OCI-LY3 (cell line): ENCODE measurements at regions not wholly inside any gene's neighbourhood (a gene's known extent, or its start where the extent isn't known, plus 50 kb on each side); places are given as distances from the start of the nearest gene placed in this dataset.

Experiments
- H2AFZ ChIP-seq: fragments of 200-600, 300-600 bp; shearing (Covaris generic); 2 replicates; pipeline ENCODE4 v1.6.0; 2014; ENCODE audit warnings: antibody characterized with exemption, low read depth, low read length
- H3K27ac ChIP-seq: fragments of 200-600, 300-600 bp; sonication (generic); 2 replicates; pipeline ENCODE4 v1.5.1; 2014; ENCODE audit warnings: mild to moderate bottlenecking, low read length, moderate library complexity, mixed read lengths
- H3K27me3 ChIP-seq: fragments of 200-600, 300-600 bp; sonication (generic); 2 replicates; pipeline ENCODE4 v1.6.1; 2014; ENCODE audit warnings: low read depth, low read length, mixed read lengths
- H3K36me3 ChIP-seq: fragments of 200-600, 300-600 bp; sonication (generic); replicated peaks from 2 replicates; pipeline ENCODE3; 2014; ENCODE audit warnings: low read depth, low read length, mixed read lengths
- H3K4me1 ChIP-seq: fragments of 300-600, 200-600 bp; sonication (generic); 2 replicates; pipeline ENCODE4 v1.6.1; 2014; ENCODE audit warnings: low read length, mixed read lengths
- H3K4me2 ChIP-seq: fragments of 200-600, 300-600 bp; sonication (generic); 2 replicates; pipeline ENCODE4 v1.6.1; 2014; ENCODE audit warnings: low read length, mixed read lengths
- H3K4me3 ChIP-seq: fragments of 300-600, 200-600 bp; sonication (generic); 2 replicates; pipeline ENCODE4 v1.5.1; 2014; ENCODE audit warnings: antibody characterized with exemption, mild to moderate bottlenecking, low read length, moderate library complexity
- H3K79me2 ChIP-seq: fragments of 300-600, 200-600 bp; shearing (Covaris generic); 2 replicates; pipeline ENCODE4 v1.6.1; 2014; ENCODE audit warnings: mild to moderate bottlenecking, low read length, mixed read lengths
- H3K9ac ChIP-seq: fragments of 300-600, 200-600 bp; shearing (Covaris generic); 2 replicates; pipeline ENCODE4 v1.6.0; 2014; ENCODE audit warnings: mild to moderate bottlenecking, low read length, moderate library complexity
- H3K9me3 ChIP-seq: fragments of 200-600, 300-600 bp; shearing (Covaris generic); 2 replicates; pipeline ENCODE4 v1.6.1; 2014; ENCODE audit warnings: low read length, mixed read lengths; ENCODE audit not compliant: insufficient read depth
- H4K20me1 ChIP-seq: fragments of 200-600, 300-600 bp; sonication (generic); 2 replicates; pipeline ENCODE4 v1.6.1; 2016; ENCODE audit warnings: low read length, mixed read lengths; ENCODE audit not compliant: insufficient read depth
- CTCF ChIP-seq: fragments of 200-600, 300-600 bp; sonication (generic); IDR thresholded peaks from 2 replicates; pipeline ENCODE4 v1.5.1; 2014; ENCODE audit warnings: antibody characterized with exemption, low read length, low read depth
- EZH2phosphoT487 ChIP-seq: fragments of 200-600 bp; shearing (Covaris generic); IDR thresholded peaks from 2 replicates; pipeline ENCODE4 v1.6.1; 2018; ENCODE audit warnings: antibody characterized with exemption, mixed run types, low read depth

- Histone ChIP-seq H3K4me1 (no peaks in the 10 kb centered on the region), H2AFZ (no peak overlapping the region), H3K27ac (no peak overlapping the region), H3K9me3 (no peaks in the 10 kb centered on the region), H3K36me3 (no peaks in the 10 kb centered on the region), H3K9ac (no peak overlapping the region), H4K20me1 (no peaks in the 10 kb centered on the region), H3K27me3 (no peaks in the 10 kb centered on the region), H3K4me2 (no peak overlapping the region), H3K4me3 (no peak overlapping the region), H3K79me2 (no peaks in the 10 kb centered on the region)
- TF ChIP-seq EZH2phosphoT487 (no peak), CTCF (no peak)
Observed at GRCh38 chr7:131241386-131241785, 86.3 kb upstream of the MKLN1 start.

- no peak overlapping the region for H3K4me2 ChIP-seq
- no peak overlapping the region for H3K27ac ChIP-seq
- H3K9ac ChIP-seq = no peak overlapping the region
- H3K79me2 ChIP-seq = no peaks in the 10 kb centered on the region
- H3K36me3 ChIP-seq = no peaks in the 10 kb centered on the region
- no peak overlapping the region for H3K4me3 ChIP-seq
- no peaks in the 10 kb centered on the region for H3K9me3 ChIP-seq
- H4K20me1 ChIP-seq = no peaks in the 10 kb centered on the region
- no peak overlapping the region for H2AFZ ChIP-seq
- no peaks in the 10 kb centered on the region for H3K4me1 ChIP-seq
- no peaks in the 10 kb centered on the region for H3K27me3 ChIP-seq
- TF ChIP-seq EZH2phosphoT487 (no peak), CTCF (no peak)
Observed at GRCh38 chr7:131242123-131242650, 85.5 kb upstream of the MKLN1 start.

GRCh38 chr7:131244259-131244852 lies 83.3 kb upstream of the MKLN1 start:
- no peaks in the 10 kb centered on the region for H4K20me1 ChIP-seq
- no peak overlapping the region for H3K27ac ChIP-seq
- H3K4me3 ChIP-seq = no peak overlapping the region
- H3K36me3 ChIP-seq = no peaks in the 10 kb centered on the region
- H3K27me3 ChIP-seq = peaks cover 6% of the 10 kb centered on the region; the same call in 1 of the 2 replicates
- no peak overlapping the region for H2AFZ ChIP-seq
- H3K79me2 ChIP-seq = no peaks in the 10 kb centered on the region
- H3K4me2 ChIP-seq = no peak overlapping the region
- H3K9ac ChIP-seq = no peak overlapping the region
- no peaks in the 10 kb centered on the region for H3K9me3 ChIP-seq
- H3K4me1 ChIP-seq = no peaks in the 10 kb centered on the region
- TF ChIP-seq CTCF = no peak
- no peak for TF ChIP-seq EZH2phosphoT487

- TF ChIP-seq CTCF (no peak), EZH2phosphoT487 (no peak)
- H3K4me3 ChIP-seq = no peak overlapping the region
- H3K36me3 ChIP-seq = no peaks in the 10 kb centered on the region
- H3K4me1 ChIP-seq = no peaks in the 10 kb centered on the region
- no peaks in the 10 kb centered on the region for H4K20me1 ChIP-seq
- H3K9me3 ChIP-seq = no peaks in the 10 kb centered on the region
- H3K27ac ChIP-seq = no peak overlapping the region
- H2AFZ ChIP-seq = no peak overlapping the region
- no peak overlapping the region for H3K4me2 ChIP-seq
- H3K9ac ChIP-seq = no peak overlapping the region
- H3K79me2 ChIP-seq = no peaks in the 10 kb centered on the region
- peaks cover 10% of the 10 kb centered on the region; the same call in 1 of the 2 replicates for H3K27me3 ChIP-seq
Observed at GRCh38 chr7:131249003-131249402, 78.7 kb upstream of the MKLN1 start.
